AML-193 (cell line): ENCODE measurements at regions not wholly inside any gene's neighbourhood (a gene's known extent, or its start where the extent isn't known, plus 50 kb on each side); places are given as distances from the start of the nearest gene placed in this dataset.
"Not testable (repeated sequence)": the region's sequence is repeated elsewhere in the genome, so short reads cannot be mapped to it uniquely, and the experiment has no call there.

Source experiments
- DNase-seq, 2 experiments: peaks; one replicate each; lab custom pipeline; 2025; lab: John Stamatoyannopoulos, UW

GRCh38 chr11:25319127-25319526 lies 822.3 kb downstream of the LUZP2 start:
- no peak for DNase-seq

- no peak for DNase-seq
Measured at GRCh38 chr11:25327656-25328055, 830.8 kb downstream of the LUZP2 start.

- DNase-seq = no peak
Measured at GRCh38 chr11:25339281-25339680, 842.4 kb downstream of the LUZP2 start.

- DNase-seq = no peak
Measured at GRCh38 chr11:25349537-25349936, 852.7 kb downstream of the LUZP2 start.

GRCh38 chr11:25350899-25351803 lies 854.3 kb downstream of the LUZP2 start:
- no peak for DNase-seq

- DNase-seq = no peak
Measured at GRCh38 chr11:25357133-25357532, 860.3 kb downstream of the LUZP2 start.

- DNase-seq = no peak
Measured at GRCh38 chr11:25377466-25377865, 880.6 kb downstream of the LUZP2 start.

GRCh38 chr11:25396847-25397246 lies 900.0 kb downstream of the LUZP2 start:
- DNase-seq = no peak

- no peak for DNase-seq
Measured at GRCh38 chr11:25408146-25408545, 911.3 kb downstream of the LUZP2 start.

- no peak for DNase-seq
Measured at GRCh38 chr11:25415793-25416192, 916.1 kb upstream of the ANO3 start.

- no peak for DNase-seq
Measured at GRCh38 chr11:25423436-25424199, 908.3 kb upstream of the ANO3 start.

- no peak for DNase-seq
Measured at GRCh38 chr11:25432376-25432775, 899.6 kb upstream of the ANO3 start.

- no peak for DNase-seq
Measured at GRCh38 chr11:25435197-25435596, 896.7 kb upstream of the ANO3 start.

GRCh38 chr11:25436326-25436725 lies 895.6 kb upstream of the ANO3 start:
- no peak for DNase-seq

- DNase-seq = no peak
Measured at GRCh38 chr11:25441421-25441820, 890.5 kb upstream of the ANO3 start.

- DNase-seq = no peak
Measured at GRCh38 chr11:25449091-25449490, 882.8 kb upstream of the ANO3 start.

- DNase-seq = no peak
Measured at GRCh38 chr11:25453471-25453870, 878.5 kb upstream of the ANO3 start.

- no peak for DNase-seq
Measured at GRCh38 chr11:25456211-25456610, 875.7 kb upstream of the ANO3 start.

GRCh38 chr11:25483915-25484635 lies 847.9 kb upstream of the ANO3 start:
- DNase-seq = no peak

GRCh38 chr11:25485315-25485714 lies 846.6 kb upstream of the ANO3 start:
- no peak for DNase-seq

- DNase-seq = not testable (repeated sequence)
Measured at GRCh38 chr11:25486338-25486737, 845.6 kb upstream of the ANO3 start.

GRCh38 chr11:25488176-25488575 lies 843.8 kb upstream of the ANO3 start:
- DNase-seq = not testable (repeated sequence)
